BE2C (cell line): ENCODE measurements at regions not wholly inside any gene's neighbourhood (a gene's known extent, or its start where the extent isn't known, plus 50 kb on each side); places are given as distances from the start of the nearest gene placed in this dataset.

ENCODE experiments used
- DNase-seq: peaks from one replicate; pipeline ENCODE4 v3.0.0-alpha.2; 2020
- H3K27me3 ChIP-seq: fragments of 250-450 bp; sonication (Bioruptor Pico); 2 replicates; pipeline ENCODE4 v1.5.1; 2020; ENCODE audit warnings: mild to moderate bottlenecking
- H3K36me3 ChIP-seq: fragments of 250-450 bp; sonication (Bioruptor Pico); 2 replicates; pipeline ENCODE4 v1.5.1; 2020; ENCODE audit warnings: mild to moderate bottlenecking
- H3K4me1 ChIP-seq: fragments of 250-450 bp; sonication (Bioruptor Pico); 2 replicates; pipeline ENCODE4 v1.5.1; 2020
- H3K4me3 ChIP-seq: 2 replicates; pipeline ENCODE4 v1.5.1; 2011; ENCODE audit warnings: low read depth, low read length
- H3K9me3 ChIP-seq: fragments of 250-450 bp; sonication (Bioruptor Pico); 2 replicates; pipeline ENCODE4 v1.5.1; 2020
- TF ChIP-seq, protein P1 (sequence below): IDR thresholded peaks from 2 replicates; pipeline ENCODE4 v1.5.1; 2012; ENCODE audit warnings: mild to moderate bottlenecking, low read depth, low read length

DNA sequence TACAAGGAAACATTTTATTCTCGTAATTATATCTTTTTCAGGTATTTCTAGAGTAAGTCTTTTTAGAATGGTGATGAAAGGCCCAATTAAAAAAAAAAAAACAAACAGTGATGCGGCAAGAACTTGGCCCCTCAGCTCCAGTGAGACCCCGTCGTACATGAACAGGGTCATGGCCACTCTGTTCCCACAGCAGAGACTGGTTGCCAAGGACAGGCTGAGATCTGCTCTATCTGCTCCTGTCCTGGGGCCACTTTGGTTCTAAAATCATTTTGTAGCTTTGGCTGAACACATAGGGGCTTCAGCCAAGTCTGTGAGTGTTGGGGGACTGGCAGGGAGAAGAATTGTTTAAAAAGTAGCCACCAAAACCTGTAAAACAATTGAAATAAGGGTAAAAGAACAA lies 286.9 kb downstream of the RFC3 start:
- no peaks in the 10 kb centered on the region for H3K36me3 ChIP-seq
- TF ChIP-seq, protein P1, sequence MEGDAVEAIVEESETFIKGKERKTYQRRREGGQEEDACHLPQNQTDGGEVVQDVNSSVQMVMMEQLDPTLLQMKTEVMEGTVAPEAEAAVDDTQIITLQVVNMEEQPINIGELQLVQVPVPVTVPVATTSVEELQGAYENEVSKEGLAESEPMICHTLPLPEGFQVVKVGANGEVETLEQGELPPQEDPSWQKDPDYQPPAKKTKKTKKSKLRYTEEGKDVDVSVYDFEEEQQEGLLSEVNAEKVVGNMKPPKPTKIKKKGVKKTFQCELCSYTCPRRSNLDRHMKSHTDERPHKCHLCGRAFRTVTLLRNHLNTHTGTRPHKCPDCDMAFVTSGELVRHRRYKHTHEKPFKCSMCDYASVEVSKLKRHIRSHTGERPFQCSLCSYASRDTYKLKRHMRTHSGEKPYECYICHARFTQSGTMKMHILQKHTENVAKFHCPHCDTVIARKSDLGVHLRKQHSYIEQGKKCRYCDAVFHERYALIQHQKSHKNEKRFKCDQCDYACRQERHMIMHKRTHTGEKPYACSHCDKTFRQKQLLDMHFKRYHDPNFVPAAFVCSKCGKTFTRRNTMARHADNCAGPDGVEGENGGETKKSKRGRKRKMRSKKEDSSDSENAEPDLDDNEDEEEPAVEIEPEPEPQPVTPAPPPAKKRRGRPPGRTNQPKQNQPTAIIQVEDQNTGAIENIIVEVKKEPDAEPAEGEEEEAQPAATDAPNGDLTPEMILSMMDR = no peak

DNA sequence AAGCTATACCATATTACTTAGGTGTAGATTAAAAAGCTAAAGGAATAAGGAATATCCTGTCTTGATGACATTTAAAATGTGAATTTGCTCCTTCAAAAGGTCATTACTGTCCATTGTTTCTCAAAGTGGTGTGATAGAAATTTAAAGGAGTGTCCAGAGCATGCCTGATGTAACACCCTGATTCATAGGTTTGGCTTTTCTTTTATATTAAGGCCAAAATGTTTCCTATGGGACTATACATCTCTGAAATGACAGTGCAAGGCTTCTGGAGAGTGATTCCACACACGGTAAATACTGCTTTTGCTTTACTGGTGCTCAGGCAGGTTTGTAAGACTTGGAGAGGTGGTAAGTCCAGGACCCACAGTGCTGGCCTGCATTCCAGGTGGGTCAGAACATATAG lies 289.9 kb downstream of the RFC3 start:
- no peak for DNase-seq
- Histone ChIP-seq H3K4me3 (no peak overlapping the region), H3K9me3 (no peaks in the 10 kb centered on the region), H3K27me3 (no peaks in the 10 kb centered on the region), H3K36me3 (no peaks in the 10 kb centered on the region), H3K4me1 (no peaks in the 10 kb centered on the region)
- TF ChIP-seq, protein P1 = no peak

More for the DNA sequence above, 286.9 kb downstream of the RFC3 start:
- Histone ChIP-seq H3K9me3 (no peaks in the 10 kb centered on the region), H3K27me3 (no peaks in the 10 kb centered on the region), H3K4me3 (no peak overlapping the region), H3K4me1 (no peaks in the 10 kb centered on the region)
- no peak for DNase-seq

DNA sequence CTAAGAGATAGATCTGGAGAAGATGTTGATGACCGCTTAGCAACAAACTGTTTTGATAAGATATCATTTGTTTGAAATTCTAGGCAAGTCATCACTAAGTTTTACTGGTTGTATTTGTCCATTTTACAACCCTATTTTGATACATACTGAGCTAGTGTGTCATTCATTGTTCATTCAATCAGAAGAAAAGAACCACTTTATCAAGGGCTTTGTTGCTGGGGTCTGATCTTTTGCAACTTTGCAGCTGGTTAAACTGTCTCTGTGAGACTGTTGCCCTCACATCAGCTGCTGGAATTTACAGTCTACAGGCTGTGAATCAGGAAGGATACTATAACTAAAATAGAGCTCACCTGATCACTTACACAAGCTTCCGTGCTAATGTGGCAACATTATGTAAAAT lies 290.5 kb downstream of the RFC3 start:
- Histone ChIP-seq H3K9me3 (no peaks in the 10 kb centered on the region), H3K4me3 (no peak overlapping the region), H3K4me1 (no peaks in the 10 kb centered on the region), H3K36me3 (no peaks in the 10 kb centered on the region), H3K27me3 (no peaks in the 10 kb centered on the region)
- TF ChIP-seq, protein P1 = no peak
- no peak for DNase-seq

DNA sequence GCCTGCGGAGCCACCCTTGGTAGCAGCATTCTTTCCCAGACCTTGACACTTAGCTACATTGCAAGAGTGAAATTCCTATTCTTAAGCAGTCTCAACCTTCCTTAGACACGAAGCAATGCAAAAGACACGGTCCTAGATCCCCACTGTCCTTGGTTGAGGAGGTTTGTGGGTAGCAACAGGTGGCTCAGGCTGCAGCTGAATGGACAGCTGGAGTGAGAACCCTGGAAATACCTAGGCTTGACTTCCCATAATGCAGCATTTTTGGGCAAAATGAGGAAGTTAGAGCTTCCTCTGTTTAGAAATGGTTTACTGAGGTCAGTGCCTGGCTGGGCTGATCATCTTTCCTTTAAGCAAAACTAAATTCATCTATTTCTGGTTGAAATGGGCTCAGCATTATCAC lies 296.6 kb downstream of the RFC3 start:
- no peaks in the 10 kb centered on the region for H3K36me3 ChIP-seq
- no peaks in the 10 kb centered on the region for H3K27me3 ChIP-seq
- no peaks in the 10 kb centered on the region for H3K9me3 ChIP-seq
- DNase-seq = no peak
- TF ChIP-seq, protein P1 = no peak
- no peak overlapping the region for H3K4me3 ChIP-seq
- H3K4me1 ChIP-seq = no peaks in the 10 kb centered on the region

DNA sequence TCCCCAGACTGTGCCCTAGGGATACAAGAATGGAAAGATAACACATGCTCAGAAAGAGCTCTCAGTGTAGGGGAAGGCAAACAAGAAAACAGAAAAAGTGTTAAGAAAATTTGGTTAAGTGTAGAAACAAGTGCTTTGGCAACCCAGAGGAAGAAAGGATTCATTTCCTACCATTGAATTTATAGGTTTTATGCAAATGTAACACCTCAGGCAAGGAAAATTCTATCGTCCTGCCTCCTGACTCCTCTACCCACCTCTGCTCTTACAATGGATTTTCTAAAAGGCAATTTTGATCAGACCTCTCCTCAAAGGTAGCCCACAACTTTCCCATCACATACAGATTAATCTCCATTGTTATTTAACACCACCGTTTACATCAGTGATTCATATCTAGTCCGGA lies 298.7 kb downstream of the RFC3 start:
- H3K9me3 ChIP-seq = no peaks in the 10 kb centered on the region
- no peaks in the 10 kb centered on the region for H3K36me3 ChIP-seq
- no peaks in the 10 kb centered on the region for H3K4me1 ChIP-seq
- DNase-seq = no peak
- TF ChIP-seq, protein P1 = no peak
- no peaks in the 10 kb centered on the region for H3K27me3 ChIP-seq
- no peak overlapping the region for H3K4me3 ChIP-seq

DNA sequence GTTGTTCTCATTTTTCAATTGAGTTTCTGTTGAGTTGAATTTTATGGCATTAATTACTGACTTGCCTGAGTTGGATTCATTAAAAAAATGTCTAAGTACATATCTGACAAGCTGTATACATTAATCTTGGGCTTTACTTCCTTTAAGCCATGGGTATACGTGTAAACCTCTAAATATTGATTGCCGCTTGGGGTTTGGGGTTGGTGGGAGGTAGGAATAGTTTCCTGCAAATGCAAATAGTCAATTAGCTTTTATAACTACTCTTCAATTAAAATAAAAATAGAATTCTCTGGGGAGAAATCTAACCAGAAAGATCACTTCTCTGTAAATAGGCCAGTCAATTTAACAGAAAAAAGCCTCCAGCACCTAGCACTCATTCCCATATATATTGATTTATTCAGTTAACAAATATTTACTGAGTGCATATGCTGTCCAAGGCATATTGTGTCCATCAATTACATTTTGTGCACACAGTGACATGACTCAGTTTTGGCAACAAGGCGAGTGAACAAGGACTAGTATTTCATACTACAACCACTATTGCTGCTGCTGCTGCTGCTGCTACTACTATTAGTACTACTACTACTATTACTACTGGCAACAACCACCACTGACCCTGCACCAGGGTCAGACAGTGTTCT lies 306.8 kb downstream of the RFC3 start:
- H3K4me3 ChIP-seq = no peak overlapping the region
- H3K9me3 ChIP-seq = no peaks in the 10 kb centered on the region
- no peaks in the 10 kb centered on the region for H3K4me1 ChIP-seq
- H3K27me3 ChIP-seq = no peaks in the 10 kb centered on the region
- H3K36me3 ChIP-seq = no peaks in the 10 kb centered on the region
- TF ChIP-seq, protein P1 = no peak
- DNase-seq = no peak
